GM19023 (cell line): ENCODE measurements at regions not wholly inside any gene's neighbourhood (a gene's known extent, or its start where the extent isn't known, plus 50 kb on each side); places are given as distances from the start of the nearest gene placed in this dataset.
A peak's percentile ranks its signal among the peaks of the same experiment; 100 is the strongest.

Experiments used
- ATAC-seq: cut with Tn5 transposase; IDR thresholded peaks from one replicate; pipeline ENCODE4 v1.9.1; 2021; ENCODE audit warnings: mild to moderate bottlenecking, moderate library complexity; ENCODE audit not compliant: unreplicated experiment

DNA sequence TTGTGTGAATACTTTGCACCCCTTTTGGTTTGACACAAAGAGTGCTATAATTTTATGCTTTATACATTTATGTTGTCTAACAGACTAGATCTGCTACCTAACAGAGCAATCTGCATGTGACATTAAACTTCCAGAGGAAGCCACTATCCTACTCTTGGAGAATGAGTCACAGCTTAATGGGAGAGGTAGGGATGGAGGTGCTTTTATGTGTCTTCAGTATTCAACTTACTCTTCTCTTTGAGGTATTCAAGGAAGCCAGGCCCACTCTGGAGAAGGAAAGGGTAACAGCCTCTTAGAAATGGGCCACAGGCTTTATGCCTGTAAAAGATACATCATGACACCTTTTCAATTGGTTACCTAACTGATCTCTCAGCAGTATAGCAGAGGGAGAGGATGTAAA is 85.8 kb upstream of the NEUROD1 start:
- no peak for ATAC-seq

DNA sequence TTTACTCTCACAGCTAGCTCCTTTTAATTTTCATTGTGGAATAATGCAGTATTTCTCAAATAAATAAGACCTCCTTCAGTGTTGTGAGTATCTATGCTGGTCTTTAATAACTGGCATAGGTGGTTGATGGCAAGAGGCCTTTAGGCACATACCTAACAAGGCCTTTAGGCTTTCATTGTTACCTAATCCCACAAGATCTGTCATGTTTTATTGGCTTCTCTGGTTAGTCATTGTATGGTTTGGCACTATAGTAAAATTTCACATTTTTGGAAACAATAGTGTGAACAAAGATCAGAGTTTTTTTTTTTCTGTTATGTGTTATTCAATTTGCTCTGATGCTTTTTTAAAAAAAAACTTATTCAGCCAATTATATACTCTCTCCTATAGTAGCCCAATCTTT is 89.8 kb upstream of the NEUROD1 start:
- ATAC-seq: no peak

DNA sequence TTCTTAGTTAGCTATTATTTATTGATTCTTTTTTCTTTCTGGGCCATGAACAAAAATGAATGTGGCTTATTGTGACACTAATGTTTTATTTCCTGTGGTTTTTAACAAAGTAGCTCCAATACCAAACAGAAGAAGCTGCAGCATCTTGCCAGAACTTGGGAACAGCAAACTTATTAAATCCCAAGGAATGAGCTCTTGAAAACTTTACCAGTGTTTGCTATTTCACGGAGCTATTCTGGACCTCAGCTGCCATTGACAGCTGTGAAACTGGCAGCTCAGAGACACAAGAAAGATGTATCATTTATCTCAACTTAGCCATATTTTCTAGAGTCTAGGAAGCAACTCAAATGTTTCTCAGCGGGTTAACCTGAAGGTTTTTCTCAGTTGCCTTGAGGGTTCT is 91.0 kb upstream of the NEUROD1 start:
- ATAC-seq: no peak

DNA sequence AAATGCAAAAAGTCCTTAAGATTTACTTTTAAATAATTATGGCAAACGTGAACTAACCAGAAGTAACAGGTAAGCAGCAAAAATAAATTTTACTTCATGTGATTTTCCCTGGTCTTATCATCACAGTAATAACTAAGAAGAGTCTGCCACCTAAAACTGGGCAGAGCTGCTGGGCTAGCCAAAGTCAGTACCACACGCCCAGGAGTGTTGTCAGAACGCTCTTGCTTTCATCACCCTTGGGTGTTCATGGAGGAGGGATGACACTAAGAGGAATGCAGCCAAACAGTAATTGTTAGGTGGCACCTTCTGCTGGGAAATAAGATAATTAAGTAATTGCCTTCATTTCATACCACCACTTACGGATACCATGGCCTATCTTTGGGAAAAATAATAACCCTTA is 92.0 kb upstream of the NEUROD1 start:
- ATAC-seq: no peak

DNA sequence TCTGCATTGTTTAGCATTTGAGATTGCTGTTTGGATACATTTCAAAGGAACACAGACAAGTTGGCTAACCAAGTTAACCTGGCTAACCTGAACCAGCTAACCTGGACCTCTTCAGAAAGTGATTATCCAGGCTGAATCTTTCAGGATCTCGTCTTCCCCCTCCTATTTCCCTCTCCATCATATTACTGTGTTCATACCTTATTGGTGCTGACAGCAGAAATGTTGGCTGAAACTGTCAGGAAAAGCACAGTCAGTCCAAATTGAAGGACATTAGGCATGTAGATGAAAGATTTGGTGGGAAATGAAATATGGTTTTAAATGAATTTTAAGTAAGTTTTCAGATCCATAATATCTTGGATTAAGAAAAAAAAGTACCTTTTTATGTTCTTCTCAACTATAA is 92.5 kb upstream of the NEUROD1 start:
- no peak for ATAC-seq

DNA sequence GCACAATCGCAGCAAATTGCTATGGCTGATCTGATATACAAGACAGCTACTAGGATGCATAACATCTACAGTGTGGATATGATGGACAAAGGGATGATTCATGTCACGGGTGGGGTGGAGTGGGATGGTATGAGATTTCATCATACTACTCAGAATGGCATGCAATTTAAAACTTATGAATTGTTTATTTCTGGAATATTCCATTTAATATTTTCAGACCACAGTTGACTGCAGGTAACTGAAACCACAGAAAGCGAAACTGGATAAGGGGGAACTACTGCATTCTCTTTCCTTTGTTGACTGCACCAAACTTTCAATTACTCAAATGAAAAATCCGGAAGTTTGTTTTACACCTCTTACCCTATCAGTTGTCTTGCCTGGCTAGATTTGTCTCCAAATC is 94.4 kb upstream of the NEUROD1 start:
- ATAC-seq: no peak

DNA sequence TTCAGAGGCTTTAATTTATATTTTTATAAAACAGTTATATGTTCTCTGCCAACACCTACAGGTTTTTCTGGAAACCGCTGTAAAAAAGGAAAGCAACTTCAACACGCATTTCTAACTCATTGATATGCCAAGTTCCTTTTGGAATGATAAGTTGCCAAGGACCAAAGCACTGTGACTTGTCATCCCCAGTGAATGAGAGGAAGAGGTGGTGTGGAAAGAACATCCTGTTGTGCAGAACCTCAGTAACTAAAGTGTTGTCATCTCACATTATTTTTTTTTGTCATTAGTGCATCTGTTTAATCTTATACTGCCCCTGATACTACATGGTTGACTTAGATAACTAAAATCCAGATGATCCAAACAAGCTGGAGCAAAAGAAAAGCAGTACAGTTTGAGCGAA is 96.0 kb upstream of the NEUROD1 start:
- ATAC-seq: no peak

DNA sequence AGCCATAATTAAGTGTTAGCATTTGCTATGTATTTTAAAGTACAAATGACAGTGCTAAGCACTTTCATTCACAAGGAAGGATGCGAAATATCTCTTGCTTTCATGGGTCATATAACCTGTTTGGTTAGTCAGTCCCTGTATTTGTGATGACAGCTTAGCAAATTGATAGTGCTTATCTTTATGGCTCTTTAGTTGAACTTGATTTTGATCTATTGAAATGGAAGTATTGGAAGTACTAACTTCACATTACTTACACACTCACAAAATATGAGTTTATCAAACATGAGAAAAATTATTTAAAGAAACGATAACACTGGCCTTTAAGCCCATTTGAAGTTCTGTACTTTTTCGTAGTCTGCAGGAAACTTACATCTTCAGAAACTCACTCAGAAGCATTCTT is 97.4 kb upstream of the NEUROD1 start:
- no peak for ATAC-seq

DNA sequence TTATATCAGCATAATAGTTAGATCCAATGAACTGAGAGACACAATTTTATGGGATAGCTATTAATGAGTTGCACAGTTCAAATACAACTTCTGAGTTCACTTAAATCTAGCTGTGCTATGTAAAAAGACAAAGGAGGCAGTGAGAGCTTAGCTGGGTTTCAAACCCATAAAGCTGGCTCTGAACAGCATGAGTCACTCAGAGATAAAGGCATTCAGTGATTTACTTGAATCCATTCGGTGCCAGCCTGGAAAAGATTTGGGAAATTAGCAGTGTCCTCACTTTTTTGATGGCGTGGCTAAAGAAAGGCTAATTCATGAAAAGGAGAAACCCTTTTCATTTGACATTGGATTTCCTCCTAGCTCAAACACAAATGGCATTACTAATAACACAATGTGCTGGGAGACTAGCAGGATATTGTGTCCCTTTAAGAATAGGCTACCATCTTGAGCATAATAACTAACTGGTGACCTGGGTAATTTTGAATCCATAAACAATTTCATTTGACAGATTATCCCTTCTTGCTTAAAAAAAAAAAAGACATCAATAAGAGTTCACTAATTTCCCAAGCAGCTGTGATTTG is 98.4 kb upstream of the NEUROD1 start:
- no peak for ATAC-seq

DNA sequence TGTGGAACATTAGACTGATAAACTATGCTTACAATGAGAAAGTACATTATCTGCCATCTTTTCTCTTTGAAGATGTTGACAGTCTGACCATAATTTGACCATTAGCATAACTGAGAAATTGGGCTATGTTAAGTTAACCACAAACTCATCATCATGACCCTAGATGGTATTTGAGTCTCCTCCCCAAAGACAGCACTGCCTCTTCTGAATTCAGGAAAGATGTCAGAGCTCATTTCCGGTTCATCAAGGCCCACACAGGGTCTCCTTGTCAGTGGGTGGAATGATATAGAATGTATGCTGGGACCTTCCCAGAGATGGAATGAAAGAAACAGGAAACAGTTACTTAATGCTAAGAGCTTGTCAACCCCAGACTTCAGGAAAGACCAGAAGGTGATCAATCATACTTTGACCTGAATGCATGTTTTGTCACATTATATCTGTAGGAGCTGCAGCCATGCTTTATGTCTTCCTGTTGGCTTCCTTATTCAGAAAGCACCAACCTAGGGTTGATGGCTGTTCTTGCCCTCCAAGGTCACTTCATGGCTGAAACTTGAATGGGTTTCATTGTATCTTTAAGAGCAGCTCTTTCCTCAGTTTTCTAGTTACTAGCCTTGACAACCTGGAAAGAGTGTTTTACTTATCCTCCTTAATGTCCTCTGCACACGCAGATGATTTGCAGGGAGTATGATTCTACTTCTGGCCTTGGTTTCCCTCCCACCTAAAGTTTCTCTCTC is 99.1 kb upstream of the NEUROD1 start:
- peak; percentile 37 for ATAC-seq

DNA sequence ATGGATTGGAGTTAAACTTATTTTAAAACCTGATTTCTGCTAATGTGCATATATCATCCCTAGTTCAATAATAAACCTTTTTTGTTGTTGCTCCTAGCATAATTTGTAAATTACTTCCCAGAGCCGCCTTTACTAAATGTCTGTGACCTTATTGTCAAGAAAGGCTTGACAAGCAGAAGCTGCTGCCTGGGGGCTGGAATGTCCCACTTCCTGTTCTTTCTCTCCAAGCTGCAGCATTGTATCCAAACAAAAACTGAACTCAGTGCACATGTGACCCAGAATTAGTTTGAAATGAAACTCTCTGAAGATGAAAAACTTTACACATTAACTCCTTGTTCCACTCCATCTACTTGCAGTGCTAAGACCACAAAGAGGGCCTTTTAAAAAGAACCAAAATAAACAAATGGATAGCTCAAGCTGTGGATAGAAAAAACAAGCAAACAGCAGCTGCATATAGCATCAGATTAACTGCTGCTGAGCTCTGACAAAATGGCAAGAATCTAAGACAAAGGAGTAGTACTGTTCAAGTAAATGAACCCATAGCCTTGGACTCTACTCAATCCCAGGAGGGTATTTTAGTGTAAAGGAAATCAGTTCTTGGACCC is 99.8 kb upstream of the NEUROD1 start:
- peak; percentile 67 for ATAC-seq

DNA sequence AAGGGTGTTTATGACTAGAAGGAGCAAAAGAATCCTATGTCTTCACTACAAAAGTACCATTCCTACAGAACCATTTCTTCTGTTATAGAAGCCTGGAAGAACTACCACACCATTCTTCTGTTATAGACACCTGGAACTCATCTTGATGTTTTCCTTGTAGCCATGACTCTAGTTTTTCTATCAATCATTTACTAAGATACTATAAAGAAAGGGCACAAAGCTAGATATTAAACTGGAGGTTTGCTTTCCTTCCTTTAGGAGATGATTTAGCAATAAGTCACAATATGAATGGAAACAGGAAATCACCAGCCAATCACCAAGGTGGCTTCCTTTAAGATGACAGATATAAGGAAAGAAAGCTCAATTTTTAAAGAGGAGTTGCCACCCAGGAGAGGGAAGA is 100.3 kb upstream of the NEUROD1 start:
- peak; percentile 15 for ATAC-seq

DNA sequence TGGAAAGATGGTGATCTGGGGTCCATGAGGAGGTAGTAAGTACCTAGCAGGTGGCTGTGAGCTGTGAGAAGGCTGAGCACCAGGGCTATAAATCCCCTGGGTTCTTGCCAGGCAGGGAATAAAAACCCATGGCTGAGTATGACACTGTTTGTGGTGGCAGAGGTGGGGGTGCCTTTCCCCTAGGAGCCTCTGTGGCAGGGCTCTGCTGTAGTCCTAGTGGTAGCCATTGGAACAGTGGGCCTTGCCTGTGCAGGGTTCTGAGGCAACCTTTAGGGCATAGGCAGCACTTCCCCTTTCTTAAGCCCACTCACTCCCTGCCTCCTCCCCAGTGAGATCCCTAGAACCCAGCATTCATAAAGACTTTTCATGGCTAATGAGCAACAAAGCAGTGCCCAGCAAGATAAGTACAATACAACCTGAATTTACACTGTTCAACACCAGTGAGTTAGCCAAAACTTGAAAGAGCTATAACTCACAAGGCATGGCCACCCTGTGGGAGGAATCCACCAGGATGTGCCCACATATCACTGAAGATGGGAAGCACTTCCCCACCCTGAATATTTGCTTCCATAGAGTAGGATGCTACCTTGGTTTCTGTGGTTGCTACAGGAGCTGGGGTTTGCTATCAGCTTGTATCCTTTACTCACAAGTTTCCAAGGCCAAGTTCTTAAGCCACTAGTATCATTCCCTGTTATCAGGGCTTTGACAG is 100.9 kb upstream of the NEUROD1 start:
- ATAC-seq: peak; percentile 47

DNA sequence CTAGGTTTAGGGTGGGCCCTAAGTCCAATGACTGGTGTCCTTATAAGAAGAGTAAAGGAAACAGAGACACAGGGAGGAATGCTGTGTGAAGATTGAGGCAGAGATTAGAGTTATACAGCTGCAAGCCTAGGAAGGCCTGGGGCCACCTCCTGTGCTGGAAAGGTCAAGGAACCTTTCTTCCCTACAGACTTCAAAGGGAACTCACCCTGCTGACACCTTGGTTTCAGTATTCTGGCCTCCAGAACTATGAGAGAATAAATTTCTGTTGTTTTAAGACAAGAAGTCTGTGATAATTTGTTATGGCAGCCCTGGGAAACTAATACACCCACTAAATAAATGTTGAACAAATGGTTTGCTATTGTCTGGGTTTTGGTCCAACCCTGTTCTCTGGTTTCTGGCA is 102.3 kb upstream of the NEUROD1 start:
- ATAC-seq: no peak

DNA sequence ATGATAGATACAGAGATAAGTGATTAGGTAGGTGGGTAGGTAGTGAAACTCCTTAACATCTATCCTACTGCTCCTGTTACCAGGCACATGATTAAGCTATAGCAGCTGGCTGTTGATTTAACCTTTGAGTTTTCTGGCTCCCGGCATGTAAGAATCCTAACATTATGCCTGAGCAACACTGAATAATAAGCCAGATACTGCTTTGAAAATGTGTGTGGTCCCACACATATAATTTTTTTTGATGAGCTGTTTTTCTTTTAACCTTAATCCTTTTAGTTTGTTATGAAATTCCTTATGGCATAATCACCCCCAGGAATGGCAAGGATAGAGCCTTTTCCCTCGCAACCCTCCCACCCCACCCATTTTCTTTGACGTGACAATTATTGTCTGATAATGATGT is 104.2 kb upstream of the NEUROD1 start:
- ATAC-seq: no peak

DNA sequence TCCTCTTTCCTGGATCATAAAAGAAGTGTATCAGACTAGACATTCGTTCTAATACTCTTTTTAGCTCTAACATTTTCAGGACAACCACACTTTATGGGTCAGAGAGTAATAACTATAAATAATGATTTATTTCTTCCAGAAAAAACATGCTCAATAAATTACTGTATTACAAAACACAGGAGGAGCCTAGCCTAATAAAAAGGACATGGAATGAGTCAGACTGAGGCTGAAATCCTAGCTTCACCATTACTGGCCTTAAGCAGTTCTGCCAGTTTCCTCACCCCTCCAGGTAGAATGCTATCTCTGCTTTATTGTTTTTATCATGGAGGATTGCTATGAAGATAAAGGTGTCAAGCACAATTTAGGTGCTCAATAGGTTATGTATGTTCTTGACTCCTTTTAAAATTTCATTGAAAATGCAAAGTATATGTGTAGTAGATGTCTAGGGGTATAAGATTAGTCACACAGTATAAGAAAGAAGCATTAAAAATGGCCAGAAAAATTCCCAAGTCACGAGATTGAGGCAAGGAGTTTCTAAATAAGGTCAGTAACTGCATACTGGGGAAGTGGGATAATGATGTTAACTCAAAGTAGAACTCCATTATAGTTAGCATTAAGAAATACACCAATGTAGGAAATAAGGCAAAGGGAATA is 105.5 kb upstream of the NEUROD1 start:
- ATAC-seq: no peak

DNA sequence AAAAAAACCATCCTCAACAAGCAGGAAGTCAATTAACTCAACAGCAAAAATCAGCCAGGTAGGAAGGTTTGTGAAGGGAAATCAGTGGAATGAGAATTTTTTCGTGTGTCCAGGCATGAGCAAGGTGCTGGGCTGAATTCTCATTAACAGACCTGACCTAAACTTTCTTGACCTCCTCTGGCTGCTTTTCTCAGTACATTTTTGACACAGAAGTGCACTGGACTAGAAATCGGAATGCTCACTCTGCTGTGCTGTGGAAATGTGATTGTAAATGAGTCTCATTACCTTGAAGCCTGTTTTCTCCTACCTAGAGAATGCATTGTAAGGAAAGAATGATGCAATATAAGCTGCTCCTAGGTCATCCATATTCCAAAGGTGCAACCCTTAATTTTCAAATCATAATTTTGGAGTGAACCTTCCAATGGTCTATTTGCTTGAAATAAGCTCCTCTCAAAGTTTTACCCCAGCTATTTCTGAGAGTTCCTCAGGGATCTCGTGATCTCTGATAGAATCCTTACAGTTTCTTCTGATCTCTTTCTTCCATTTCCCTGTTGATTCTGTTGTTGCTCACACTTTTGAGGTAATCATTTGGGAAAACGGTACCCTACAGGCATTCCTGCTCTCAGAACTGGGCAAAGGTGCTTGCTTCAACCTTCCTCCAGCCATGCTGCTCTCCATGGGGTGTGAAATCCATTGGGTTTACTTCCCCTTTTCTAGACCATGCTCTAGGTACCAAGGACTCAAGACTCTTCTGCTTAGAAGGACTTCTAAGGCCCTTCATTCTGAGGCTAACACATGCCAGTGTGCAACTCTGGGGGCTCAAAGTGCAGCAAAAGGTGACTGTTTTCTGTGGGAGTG is 104.9 kb upstream of the ITPRID2 start:
- ATAC-seq: no peak

DNA sequence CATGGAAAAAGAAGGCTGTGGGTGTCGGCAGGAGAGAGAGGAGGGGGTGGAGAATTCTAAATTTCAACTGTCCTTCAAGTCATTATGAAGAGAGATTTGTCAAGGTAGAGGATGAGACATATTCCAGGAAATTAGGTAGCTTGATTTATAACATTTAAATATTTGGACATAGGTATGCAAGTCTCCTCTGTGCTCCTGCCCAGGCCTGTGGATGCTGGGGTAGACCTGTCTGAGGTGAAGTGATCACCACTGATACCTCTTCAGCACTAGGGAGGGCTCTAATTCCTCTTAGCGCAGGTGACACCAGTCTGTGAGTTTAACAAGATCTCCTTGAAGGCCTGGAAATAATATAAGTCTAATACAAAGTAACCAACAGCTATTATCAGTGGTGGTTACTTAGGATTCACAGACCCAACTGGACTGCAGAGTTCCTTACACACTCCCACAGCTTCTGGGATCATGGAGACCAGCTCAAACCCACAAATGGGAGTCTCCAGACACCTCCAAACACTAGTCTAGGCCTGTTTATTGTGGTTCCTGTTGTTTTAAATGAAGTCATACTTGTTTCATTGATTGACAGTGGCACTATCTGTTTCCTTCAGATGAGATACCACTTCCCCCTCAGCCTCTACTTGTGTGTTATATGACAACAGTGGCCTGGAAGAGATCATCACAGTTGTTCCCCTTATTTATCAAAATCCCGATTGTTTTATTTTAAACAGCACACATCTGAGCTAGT is 104.1 kb upstream of the ITPRID2 start:
- ATAC-seq: no peak

DNA sequence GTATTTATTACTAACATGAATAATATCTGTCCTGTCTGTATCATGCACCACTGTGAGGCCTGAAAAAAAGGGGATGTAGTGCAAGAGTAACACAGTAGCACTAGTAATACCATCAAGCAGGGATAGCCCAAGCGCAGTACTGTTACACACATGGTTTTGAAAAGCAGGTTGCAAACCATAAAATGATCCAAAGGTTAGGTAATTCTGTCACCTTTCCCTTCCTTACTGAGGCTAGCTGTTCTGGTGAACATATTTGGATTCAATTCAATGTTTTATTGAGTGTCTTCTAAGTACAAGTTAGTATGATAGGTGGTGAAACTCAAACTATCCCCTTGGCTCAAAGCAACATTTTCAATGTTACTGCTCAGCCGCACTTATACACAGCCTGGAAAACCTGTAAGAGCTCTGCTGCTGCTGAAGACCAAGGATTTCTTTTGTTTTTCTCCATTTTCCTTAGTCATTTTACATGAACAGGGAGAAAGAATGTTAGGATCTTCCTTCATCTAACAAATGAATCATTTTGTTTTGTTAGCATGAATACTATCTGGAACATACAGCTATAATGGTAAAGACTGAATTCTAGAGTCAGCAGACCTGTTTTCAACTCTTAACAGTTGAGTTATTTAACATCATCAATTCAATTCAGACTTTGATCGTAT is 102.5 kb upstream of the ITPRID2 start:
- ATAC-seq: no peak
